CD4-positive, alpha-beta T cell (primary cell): ENCODE measurements at regions not wholly inside any gene's neighbourhood (a gene's known extent, or its start where the extent isn't known, plus 50 kb on each side); places are given as distances from the start of the nearest gene placed in this dataset.
A peak's percentile ranks its signal among the peaks of the same experiment; 100 is the strongest.

Experiments used
- ATAC-seq: fragments of 200-7000 bp; cut with Tn5 transposase; one replicate; pipeline ENCODE4 v1.10.0; 2022; ENCODE audit warnings: mild to moderate bottlenecking; ENCODE audit not compliant: poor library complexity
- CTCF ChIA-PET: fragments of 350-600 bp; sonication (Branson Sonifier 250); formaldehyde crosslinking; loops from one replicate; lab custom pipeline; 2021; ENCODE audit warnings: antibody characterized with exemption, inconsistent platforms; lab: Charles Lee
- POLR2A ChIA-PET: fragments of 350-600 bp; sonication (Branson Sonifier 250); formaldehyde crosslinking; loops from one replicate; lab custom pipeline; 2021; ENCODE audit warnings: antibody characterized with exemption, inconsistent platforms; lab: Charles Lee
- DNase-seq, 14 experiments: peaks; one replicate each; pipeline ENCODE4 v3.0.0-alpha.2; 2013 to 2020; ENCODE audit warnings: mixed read lengths in 2 of 14
- H3K27ac ChIP-seq, 2 donors: one replicate each; pipeline versions ENCODE4 v1.5.1 to v1.7.0; 2013; ENCODE audit warnings: low read length in 2 of 2, low read depth in 1 of 2, mild to moderate bottlenecking in 1 of 2
- H3K27me3 ChIP-seq, 2 experiments: 1 replicate in 1 of 2; 2 replicates in 1 of 2; pipeline versions ENCODE4 v1.6.1 to v1.7.0; 2013; ENCODE audit warnings: low read length in 2 of 2, control low read depth in 1 of 2, mild to moderate bottlenecking in 1 of 2, moderate library complexity in 1 of 2; ENCODE audit not compliant: insufficient read depth in 2 of 2, control insufficient read depth in 1 of 2
- H3K36me3 ChIP-seq: one replicate; pipeline ENCODE4 v1.6.1; 2013; ENCODE audit warnings: low read length, control low read depth; ENCODE audit not compliant: insufficient read depth
- H3K4me1 ChIP-seq: one replicate; pipeline ENCODE4 v1.6.1; 2013; ENCODE audit warnings: low read length, control low read depth; ENCODE audit not compliant: insufficient read depth
- H3K4me3 ChIP-seq: one replicate; pipeline ENCODE4 v1.5.1; 2013; ENCODE audit warnings: mild to moderate bottlenecking, low read length, moderate library complexity
- H3K9me3 ChIP-seq, 2 experiments: 1 replicate in 1 of 2; 2 replicates in 1 of 2; pipeline versions ENCODE4 v1.6.1 to v1.7.0; 2013; ENCODE audit warnings: low read length in 2 of 2, mild to moderate bottlenecking in 2 of 2, control low read depth in 1 of 2, moderate library complexity in 1 of 2; ENCODE audit not compliant: control insufficient read depth in 1 of 2, insufficient read depth in 1 of 2
- H3K27ac Mint-ChIP-seq: one replicate; pipeline ENCODE4 v1.8.0; 2020; ENCODE audit warnings: mixed read lengths
- H3K27me3 Mint-ChIP-seq: one replicate; pipeline ENCODE4 v1.8.0; 2021; ENCODE audit warnings: mixed read lengths
- H3K36me3 Mint-ChIP-seq: one replicate; pipeline ENCODE4 v1.8.0; 2021; ENCODE audit warnings: low read depth, mixed read lengths
- H3K4me1 Mint-ChIP-seq: one replicate; pipeline ENCODE4 v1.8.0; 2021; ENCODE audit warnings: low read depth, mixed read lengths
- H3K4me3 Mint-ChIP-seq: one replicate; pipeline ENCODE4 v1.8.0; 2020; ENCODE audit warnings: mild to moderate bottlenecking, mixed read lengths
- H3K9me3 Mint-ChIP-seq: one replicate; pipeline ENCODE4 v1.8.0; 2020; ENCODE audit warnings: mixed read lengths
- CTCF ChIP-seq: fragments of 200-600 bp; IDR thresholded peaks from one replicate; pipeline ENCODE4 v1.8.0; 2022; ENCODE audit warnings: antibody characterized with exemption, mild to moderate bottlenecking
- intact Hi-C, 2 experiments: fragments of 100-400 bp; cut with DNase I in 1 of 2; cut with micrococcal nuclease in 1 of 2; formaldehyde crosslinking; loops; one replicate each; pipeline versions ENCODE4 v1.15.1 to v1.9.0; 2023 to 2025; cut with DNase I, micrococcal nuclease

- ATAC-seq = no peak
- TF ChIP-seq CTCF = no peak
- no peaks in the 10 kb centered on the region for H3K9me3 Mint-ChIP-seq
- H3K4me1 Mint-ChIP-seq = peaks cover 27% of the 10 kb centered on the region
- Histone ChIP-seq H3K4me1 (peaks cover 8% of the 10 kb centered on the region), H3K27ac (no peak overlapping the region), H3K4me3 (no peak overlapping the region), H3K36me3 (no peaks in the 10 kb centered on the region), H3K9me3 (no peaks in the 10 kb centered on the region), H3K27me3 (no peaks in the 10 kb centered on the region)
- ChIA-PET POLR2A (interaction anchor here (0.6 to 1.7 kb wide), 6 partner anchors 22 to 151 kb away, joined by 3 to 11 read pairs (median 4); partner anchors contain the start of gene KLF6), CTCF (interaction anchor here (0.9 to 1.4 kb wide), 2 partner anchors 12 to 31 kb away, joined by 3 read pairs; no protein-coding TSS in a partner anchor)
- no peak for DNase-seq
- intact Hi-C loops = loop anchor here in 1 of 2 experiments (5.0 kb wide), 1 partner anchor 44 kb away; no protein-coding TSS in a partner anchor
- no peaks in the 10 kb centered on the region for H3K27me3 Mint-ChIP-seq
- peak overlapping the region; percentile 86 for H3K27ac Mint-ChIP-seq
- H3K36me3 Mint-ChIP-seq = no peaks in the 10 kb centered on the region
- peak overlapping the region; percentile 83 for H3K4me3 Mint-ChIP-seq
These were observed 150.9 kb upstream of the KLF6 start for GRCh38 chr10:3935933-3936359.

GRCh38 chr10:3935141-3935540 lies 150.1 kb upstream of the KLF6 start:
- peaks cover 8% of the 10 kb centered on the region for H3K4me1 ChIP-seq
- intact Hi-C loops = loop anchor here in 1 of 2 experiments (5.0 kb wide), 1 partner anchor 43 kb away; no protein-coding TSS in a partner anchor
- POLR2A ChIA-PET = interaction anchor here (0.6 to 1.6 kb wide), 7 partner anchors 23 to 150 kb away, joined by 3 to 11 read pairs (median 4); partner anchors contain the start of gene KLF6
- H3K27ac Mint-ChIP-seq = peak overlapping the region; percentile 86
- peaks cover 27% of the 10 kb centered on the region for H3K4me1 Mint-ChIP-seq
- peak in 13 of 14 experiments; percentile 12 to 75 (median 23) for DNase-seq
- H3K27me3 ChIP-seq = no peaks in the 10 kb centered on the region
- peak overlapping the region; percentile 83 for H3K4me3 Mint-ChIP-seq
- ATAC-seq = peak; percentile 83
- H3K27ac ChIP-seq = peak overlapping the region in 1 of 2 donors; percentile 75
- H3K9me3 ChIP-seq = no peaks in the 10 kb centered on the region
- H3K36me3 ChIP-seq = no peaks in the 10 kb centered on the region
- H3K9me3 Mint-ChIP-seq = no peaks in the 10 kb centered on the region
- H3K36me3 Mint-ChIP-seq = no peaks in the 10 kb centered on the region
- CTCF ChIA-PET = interaction anchor here (0.9 to 1.4 kb wide), 2 partner anchors 13 to 30 kb away, joined by 3 read pairs; no protein-coding TSS in a partner anchor
- no peaks in the 10 kb centered on the region for H3K27me3 Mint-ChIP-seq
- TF ChIP-seq CTCF = no peak
- H3K4me3 ChIP-seq = peak overlapping the region; percentile 47

- Mint-ChIP-seq H3K36me3 (no peaks in the 10 kb centered on the region), H3K4me3 (no peak overlapping the region), H3K9me3 (no peaks in the 10 kb centered on the region), H3K4me1 (peaks cover 27% of the 10 kb centered on the region), H3K27me3 (no peaks in the 10 kb centered on the region), H3K27ac (no peak overlapping the region)
- no peak for TF ChIP-seq CTCF
- H3K4me3 ChIP-seq = no peak overlapping the region
- intact Hi-C loops = no loop called here
- DNase-seq (no peak), ATAC-seq (no peak)
- no peak overlapping the region for H3K27ac ChIP-seq
- H3K27me3 ChIP-seq = no peaks in the 10 kb centered on the region
- H3K9me3 ChIP-seq = no peaks in the 10 kb centered on the region
- peaks cover 8% of the 10 kb centered on the region for H3K4me1 ChIP-seq
- H3K36me3 ChIP-seq = no peaks in the 10 kb centered on the region
- POLR2A ChIA-PET = interaction anchor here (1.6 kb wide), 2 partner anchors 59 to 148 kb away, joined by 6 to 7 read pairs; partner anchors contain the start of gene KLF6
- CTCF ChIA-PET = interaction anchor here (0.7 to 1.0 kb wide), 2 partner anchors 13 to 23 kb away, joined by 3 to 4 read pairs; no protein-coding TSS in a partner anchor
These were observed 148.7 kb upstream of the KLF6 start for GRCh38 chr10:3933733-3934132.
